Stomach (tissue), 8 donors: ENCODE measurements at regions not wholly inside any gene's neighbourhood (a gene's known extent, or its start where the extent isn't known, plus 50 kb on each side); places are given as distances from the start of the nearest gene placed in this dataset.
A peak's percentile ranks its signal among the peaks of the same experiment; 100 is the strongest.

Source experiments
- DNase-seq, 2 donors: peaks; one replicate each; pipeline versions ENCODE4 v3.0.0 to v3.0.0-alpha.2; 2013 to 2019
- H3K27ac ChIP-seq, 5 donors: fragments of 200-600 bp in 4 of 5; sonication (generic) in 4 of 5; one replicate each; pipeline ENCODE4 v1.5.1; 2013 to 2019; ENCODE audit warnings: mild to moderate bottlenecking in 1 of 5, moderate library complexity in 1 of 5
- H3K27me3 ChIP-seq, 3 donors: fragments of 200-600 bp; sonication (generic); one replicate each; pipeline ENCODE4 v1.5.1; 2017 to 2019; ENCODE audit warnings: mixed run types in 1 of 3
- H3K36me3 ChIP-seq, 4 donors: fragments of 200-600 bp; sonication (generic); 1 replicate in 3 of 4; 2 replicates in 1 of 4; pipeline ENCODE4 v1.5.1; 2016 to 2019
- H3K4me1 ChIP-seq, 4 donors: fragments of 200-600 bp; sonication (generic); one replicate each; pipeline ENCODE4 v1.5.1; 2016 to 2019
- H3K4me3 ChIP-seq, 4 donors: fragments of 200-600 bp; sonication (generic) in 3 of 4; one replicate each; pipeline ENCODE4 v1.5.1; 2016 to 2019; ENCODE audit warnings: mild to moderate bottlenecking in 1 of 4
- H3K9me3 ChIP-seq, 4 donors: fragments of 200-600 bp; sonication (generic); one replicate each; pipeline ENCODE4 v1.5.1; 2016 to 2019
- EP300 ChIP-seq: sonication (generic); formaldehyde crosslinking; IDR thresholded peaks from one replicate; pipeline ENCODE4 v1.6.1; 2017; ENCODE audit warnings: antibody characterized with exemption
- POLR2A ChIP-seq, 4 donors: fragments of 450-650 bp; IDR thresholded peaks; one replicate each; pipeline ENCODE4 v1.6.1; 2016; ENCODE audit warnings: antibody characterized with exemption in 4 of 4, control low read depth in 2 of 4, mild to moderate bottlenecking in 1 of 4, moderate library complexity in 1 of 4
- POLR2AphosphoS5 ChIP-seq, 3 donors: sonication (generic); formaldehyde crosslinking; IDR thresholded peaks; one replicate each; pipeline ENCODE4 v1.6.1; 2016; ENCODE audit warnings: antibody characterized with exemption in 3 of 3
- WGBS, 5 donors: extraction: QIAGEN DNeasy Blood & Tissue Kit in 3 of 5; methylation state at CpG; one replicate each; pipeline versions ENCODE4 v1.1.5 to v1.1.7; 2013 to 2018; 5-methylcytosine and 5-hydroxymethylcytosine counted together
- intact Hi-C: fragments of 100-400 bp; cut with DNase I; formaldehyde crosslinking; loops from one replicate; pipeline ENCODE4 v1.15.1; 2023; ENCODE audit warnings: low total_unique reads
- TF ChIP-seq, protein P1 (sequence below), 7 experiments: fragments of 450-650 bp in 4 of 7; fragments of 200-600 bp in 3 of 7; sonication (generic) in 3 of 7; IDR thresholded peaks; one replicate each; pipeline ENCODE4 v1.5.1; 2016 to 2019; ENCODE audit warnings: antibody characterized with exemption in 7 of 7, control low read depth in 2 of 7, mild to moderate bottlenecking in 1 of 7
- donor health status: healthy with polysubstance abuse.
- donor health status: Bipolar disorder and iron deficiency.
- donor health status: healthy.

DNA sequence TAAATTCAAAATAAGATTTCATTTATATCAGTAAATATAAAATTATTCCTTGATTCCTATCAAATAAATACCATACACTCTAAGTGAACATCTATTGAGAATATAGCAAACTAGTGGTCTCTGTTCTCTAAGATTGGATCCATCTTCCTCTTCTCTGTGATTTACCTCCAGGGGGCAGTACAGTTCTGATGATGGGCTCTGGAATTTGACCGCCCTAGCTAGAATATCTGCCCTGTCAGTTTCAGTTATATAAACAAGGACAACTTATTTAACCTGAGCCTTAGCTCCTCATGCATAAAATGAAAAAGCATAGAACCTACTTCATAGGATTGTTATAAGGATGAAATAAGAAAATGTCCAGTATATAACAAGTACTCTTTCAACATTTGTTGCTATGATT lies 171.1 kb upstream of the CCDC54 start:
- peaks cover 11 to 30% (median 20%) of the 10 kb centered on the region in 4 donors for H3K4me1 ChIP-seq
- no peaks in the 10 kb centered on the region for H3K27me3 ChIP-seq
- no peaks in the 10 kb centered on the region for H3K36me3 ChIP-seq
- intact Hi-C loops, result no loop called here
- H3K4me3 ChIP-seq, result no peak overlapping the region
- no peak overlapping the region for H3K27ac ChIP-seq
- no peaks in the 10 kb centered on the region for H3K9me3 ChIP-seq
- TF ChIP-seq POLR2AphosphoS5 (IDR thresholded peaks at IDR 0.05), result no peak
- TF ChIP-seq, protein P1, sequence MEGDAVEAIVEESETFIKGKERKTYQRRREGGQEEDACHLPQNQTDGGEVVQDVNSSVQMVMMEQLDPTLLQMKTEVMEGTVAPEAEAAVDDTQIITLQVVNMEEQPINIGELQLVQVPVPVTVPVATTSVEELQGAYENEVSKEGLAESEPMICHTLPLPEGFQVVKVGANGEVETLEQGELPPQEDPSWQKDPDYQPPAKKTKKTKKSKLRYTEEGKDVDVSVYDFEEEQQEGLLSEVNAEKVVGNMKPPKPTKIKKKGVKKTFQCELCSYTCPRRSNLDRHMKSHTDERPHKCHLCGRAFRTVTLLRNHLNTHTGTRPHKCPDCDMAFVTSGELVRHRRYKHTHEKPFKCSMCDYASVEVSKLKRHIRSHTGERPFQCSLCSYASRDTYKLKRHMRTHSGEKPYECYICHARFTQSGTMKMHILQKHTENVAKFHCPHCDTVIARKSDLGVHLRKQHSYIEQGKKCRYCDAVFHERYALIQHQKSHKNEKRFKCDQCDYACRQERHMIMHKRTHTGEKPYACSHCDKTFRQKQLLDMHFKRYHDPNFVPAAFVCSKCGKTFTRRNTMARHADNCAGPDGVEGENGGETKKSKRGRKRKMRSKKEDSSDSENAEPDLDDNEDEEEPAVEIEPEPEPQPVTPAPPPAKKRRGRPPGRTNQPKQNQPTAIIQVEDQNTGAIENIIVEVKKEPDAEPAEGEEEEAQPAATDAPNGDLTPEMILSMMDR (IDR thresholded peaks at IDR 0.05), result peak in 2 of 7 experiments; percentile 37 to 40
- 45 to 53% (median 50%) methylated on average over 1 of the region's 1 CpG for WGBS, 5 donors
- DNase-seq, result peak in 1 of 2 donors; percentile 40

- Histone ChIP-seq H3K4me3 (no peak overlapping the region), H3K36me3 (no peaks in the 10 kb centered on the region), H3K27me3 (no peaks in the 10 kb centered on the region), H3K27ac (peak overlapping the region in 1 of 5 donors; percentile 68), H3K4me1 (peaks cover 11 to 30% (median 20%) of the 10 kb centered on the region in 4 donors), H3K9me3 (no peaks in the 10 kb centered on the region)
- intact Hi-C loops, result no loop called here
- no peak for DNase-seq
- TF ChIP-seq POLR2AphosphoS5 (IDR thresholded peaks at IDR 0.05) (no peak), POLR2A (IDR thresholded peaks at IDR 0.05) (no peak), EP300 (no peak)
- TF ChIP-seq, protein P1 (IDR thresholded peaks at IDR 0.05), result no peak
These were observed 170.3 kb upstream of the CCDC54 start for GRCh38 chr3:107206945-107207344.

- Histone ChIP-seq H3K9me3 (no peaks in the 10 kb centered on the region), H3K4me3 (no peak overlapping the region), H3K27ac (peak overlapping the region in 4 of 5 donors; percentile 50 to 76 (median 72)), H3K27me3 (no peaks in the 10 kb centered on the region), H3K4me1 (peaks cover 11 to 30% (median 20%) of the 10 kb centered on the region in 4 donors), H3K36me3 (no peaks in the 10 kb centered on the region)
- DNase-seq, result peak in 1 of 2 donors; percentile 90
- intact Hi-C loops, result no loop called here
- no peak for TF ChIP-seq POLR2A (IDR thresholded peaks at IDR 0.05)
- peak in 2 of 3 donors; percentile 34 to 65 for TF ChIP-seq POLR2AphosphoS5 (IDR thresholded peaks at IDR 0.05)
These were observed 169.1 kb upstream of the CCDC54 start for GRCh38 chr3:107208100-107208499.

DNA sequence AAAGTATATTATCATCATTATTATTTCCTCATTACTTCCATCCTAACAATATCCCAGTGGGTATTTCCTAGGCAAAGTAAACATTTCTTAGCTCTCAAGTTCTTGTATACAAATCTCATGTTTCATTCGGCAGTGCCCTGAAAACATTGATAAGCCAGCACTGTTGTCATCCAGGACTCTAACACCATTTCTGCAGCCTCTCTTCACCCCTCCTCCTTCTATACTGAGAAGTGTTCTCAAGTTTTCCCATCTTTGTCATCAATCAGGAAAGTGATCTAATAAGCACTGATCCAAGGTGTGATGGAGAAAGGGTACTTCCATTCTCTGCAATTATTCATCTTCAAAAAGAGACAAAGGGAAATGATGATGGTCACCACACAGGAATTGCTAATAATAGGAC lies 168.4 kb upstream of the CCDC54 start:
- WGBS, 5 donors, result 7 to 27% (median 16%) methylated on average over 1 of the region's 1 CpG
- no peaks in the 10 kb centered on the region for H3K36me3 ChIP-seq
- peak overlapping the region in 4 of 5 donors; percentile 50 to 76 (median 72) for H3K27ac ChIP-seq
- intact Hi-C loops, result no loop called here
- H3K4me1 ChIP-seq, result peaks cover 11 to 30% (median 20%) of the 10 kb centered on the region in 4 donors
- no peaks in the 10 kb centered on the region for H3K27me3 ChIP-seq
- H3K9me3 ChIP-seq, result no peaks in the 10 kb centered on the region
- no peak overlapping the region for H3K4me3 ChIP-seq
- TF ChIP-seq POLR2A (IDR thresholded peaks at IDR 0.05) (no peak), EP300 (no peak), POLR2AphosphoS5 (IDR thresholded peaks at IDR 0.05) (no peak)
- TF ChIP-seq, protein P1 (IDR thresholded peaks at IDR 0.05), result no peak
- DNase-seq, result no peak

GRCh38 chr3:107209302-107209990 lies 167.8 kb upstream of the CCDC54 start:
- intact Hi-C loops, result no loop called here

More at GRCh38 chr3:107209302-107209990, 167.8 kb upstream of the CCDC54 start:
- WGBS, 5 donors, result 63 to 76% (median 72%) methylated on average over 4 of the region's 4 CpGs
- Histone ChIP-seq H3K9me3 (no peaks in the 10 kb centered on the region), H3K36me3 (no peaks in the 10 kb centered on the region), H3K4me1 (peaks cover 11 to 30% (median 20%) of the 10 kb centered on the region in 4 donors), H3K27me3 (no peaks in the 10 kb centered on the region), H3K4me3 (no peak overlapping the region), H3K27ac (peak overlapping the region in 4 of 5 donors; percentile 50 to 76 (median 72))
- TF ChIP-seq, protein P1 (IDR thresholded peaks at IDR 0.05), result no peak
- TF ChIP-seq EP300 (no peak), POLR2AphosphoS5 (IDR thresholded peaks at IDR 0.05) (no peak), POLR2A (IDR thresholded peaks at IDR 0.05) (no peak)
- DNase-seq, result peak in 1 of 2 donors; percentile 41
